Colonic mucosa (tissue), 4 donors: ENCODE measurements at regions not wholly inside any gene's neighbourhood (a gene's known extent, or its start where the extent isn't known, plus 50 kb on each side); places are given as distances from the start of the nearest gene placed in this dataset.

Experiments
- DNase-seq: peaks from one replicate; pipeline ENCODE4 v3.0.0-alpha.2; 2020
- H3K27ac ChIP-seq: fragments of 200-600 bp; one replicate; pipeline ENCODE4 v1.8.0; 2021
- H3K27me3 ChIP-seq: fragments of 200-600 bp; one replicate; pipeline ENCODE4 v1.8.0; 2021
- H3K36me3 ChIP-seq: fragments of 200-600 bp; one replicate; pipeline ENCODE4 v1.8.0; 2021
- H3K4me1 ChIP-seq: fragments of 200-600 bp; one replicate; pipeline ENCODE4 v1.8.0; 2021; ENCODE audit warnings: mild to moderate bottlenecking
- H3K4me3 ChIP-seq: fragments of 200-600 bp; one replicate; pipeline ENCODE4 v1.8.0; 2021
- H3K9ac ChIP-seq, 2 donors: one replicate each; pipeline ENCODE4 v1.7.0; 2013; ENCODE audit warnings: control low read depth in 2 of 2, low read depth in 2 of 2, low read length in 2 of 2
- H3K9me3 ChIP-seq: fragments of 200-600 bp; one replicate; pipeline ENCODE4 v1.8.0; 2021
- intact Hi-C: fragments of 100-400 bp; cut with DNase I; formaldehyde crosslinking; loops from one replicate; pipeline ENCODE4 v1.14.1; 2022
- TF ChIP-seq, protein P1 (sequence below): fragments of 200-600 bp; IDR thresholded peaks from one replicate; pipeline ENCODE4 v1.8.0; 2022; ENCODE audit warnings: antibody characterized with exemption, mild to moderate bottlenecking
- donor health status: healthy.
- donor health status: DM: no; HTN: no; CAD: no.
- donor health status: DM: no; HTN: no; CAD: no.

DNA sequence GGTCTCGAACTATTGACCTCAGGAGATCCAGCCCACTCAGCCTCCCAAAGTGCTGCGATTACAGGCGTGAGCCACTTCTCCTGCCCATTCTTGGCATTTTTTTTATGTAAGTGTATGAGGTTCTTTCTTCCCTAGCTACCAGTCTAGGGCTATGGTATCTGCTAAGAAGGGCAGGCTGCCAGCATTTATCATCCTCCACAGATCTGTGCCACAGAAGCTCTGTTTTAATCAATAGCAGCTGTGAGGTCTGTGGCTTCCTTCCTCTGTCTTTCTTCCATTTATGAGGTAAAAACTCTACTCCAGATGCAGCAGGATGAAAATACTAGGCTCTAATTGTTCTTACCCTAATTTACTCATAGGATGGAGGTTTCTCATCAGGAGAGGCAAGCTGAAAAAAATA is 1382.4 kb upstream of the ADGRB3 start:
- Histone ChIP-seq H3K9ac (no peak overlapping the region), H3K27me3 (no peaks in the 10 kb centered on the region), H3K4me1 (no peaks in the 10 kb centered on the region), H3K9me3 (no peaks in the 10 kb centered on the region), H3K36me3 (no peaks in the 10 kb centered on the region), H3K27ac (no peak overlapping the region), H3K4me3 (no peak overlapping the region)
- no peak for DNase-seq
- TF ChIP-seq, protein P1, sequence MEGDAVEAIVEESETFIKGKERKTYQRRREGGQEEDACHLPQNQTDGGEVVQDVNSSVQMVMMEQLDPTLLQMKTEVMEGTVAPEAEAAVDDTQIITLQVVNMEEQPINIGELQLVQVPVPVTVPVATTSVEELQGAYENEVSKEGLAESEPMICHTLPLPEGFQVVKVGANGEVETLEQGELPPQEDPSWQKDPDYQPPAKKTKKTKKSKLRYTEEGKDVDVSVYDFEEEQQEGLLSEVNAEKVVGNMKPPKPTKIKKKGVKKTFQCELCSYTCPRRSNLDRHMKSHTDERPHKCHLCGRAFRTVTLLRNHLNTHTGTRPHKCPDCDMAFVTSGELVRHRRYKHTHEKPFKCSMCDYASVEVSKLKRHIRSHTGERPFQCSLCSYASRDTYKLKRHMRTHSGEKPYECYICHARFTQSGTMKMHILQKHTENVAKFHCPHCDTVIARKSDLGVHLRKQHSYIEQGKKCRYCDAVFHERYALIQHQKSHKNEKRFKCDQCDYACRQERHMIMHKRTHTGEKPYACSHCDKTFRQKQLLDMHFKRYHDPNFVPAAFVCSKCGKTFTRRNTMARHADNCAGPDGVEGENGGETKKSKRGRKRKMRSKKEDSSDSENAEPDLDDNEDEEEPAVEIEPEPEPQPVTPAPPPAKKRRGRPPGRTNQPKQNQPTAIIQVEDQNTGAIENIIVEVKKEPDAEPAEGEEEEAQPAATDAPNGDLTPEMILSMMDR: no peak
- intact Hi-C loops: no loop called here

DNA sequence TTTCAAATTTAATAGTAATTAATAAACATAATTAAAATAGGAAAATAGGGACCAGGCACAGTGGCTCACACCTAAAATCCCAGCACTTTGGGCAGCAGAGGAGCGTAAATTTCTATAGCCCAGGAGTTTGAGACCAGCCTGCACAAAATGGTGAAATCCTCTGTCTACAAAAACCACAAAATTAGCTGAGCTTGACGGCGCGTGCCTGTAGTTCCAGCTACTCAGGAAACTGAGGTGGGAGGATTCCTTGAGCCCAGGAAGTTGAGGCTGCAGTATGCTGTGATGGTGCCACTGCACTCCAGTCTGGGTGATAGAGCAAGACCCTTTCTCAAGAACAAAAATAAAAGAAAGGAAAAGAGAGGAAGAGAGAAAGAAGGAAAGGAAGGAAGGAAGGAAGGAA is 1387.0 kb upstream of the ADGRB3 start:
- no peaks in the 10 kb centered on the region for H3K27me3 ChIP-seq
- H3K4me1 ChIP-seq: no peaks in the 10 kb centered on the region
- intact Hi-C loops: no loop called here
- TF ChIP-seq, protein P1: no peak
- no peak for DNase-seq
- no peak overlapping the region for H3K4me3 ChIP-seq
- H3K9me3 ChIP-seq: no peaks in the 10 kb centered on the region
- H3K9ac ChIP-seq: no peak overlapping the region
- H3K36me3 ChIP-seq: no peaks in the 10 kb centered on the region
- H3K27ac ChIP-seq: no peak overlapping the region

DNA sequence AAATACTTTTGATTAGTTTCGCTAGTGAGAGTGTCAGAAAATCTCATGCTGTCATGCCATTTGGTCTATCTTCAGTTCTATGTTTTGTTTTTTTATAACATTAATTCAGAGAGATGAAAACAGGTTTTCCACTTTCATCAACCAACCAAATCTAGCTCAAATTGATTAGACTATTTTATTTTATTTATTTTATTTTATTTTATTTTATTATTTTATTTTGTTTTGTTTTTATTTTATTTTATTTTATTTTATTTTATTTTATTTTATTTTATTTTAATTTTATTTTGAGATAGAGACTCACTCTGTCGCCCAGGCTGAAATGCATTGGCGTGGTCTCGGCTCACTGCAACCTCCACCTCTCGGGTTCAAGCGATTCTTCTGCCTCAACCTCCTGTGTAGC is 1391.0 kb upstream of the ADGRB3 start:
- TF ChIP-seq, protein P1: no peak
- H3K4me1 ChIP-seq: no peaks in the 10 kb centered on the region
- intact Hi-C loops: no loop called here

DNA sequence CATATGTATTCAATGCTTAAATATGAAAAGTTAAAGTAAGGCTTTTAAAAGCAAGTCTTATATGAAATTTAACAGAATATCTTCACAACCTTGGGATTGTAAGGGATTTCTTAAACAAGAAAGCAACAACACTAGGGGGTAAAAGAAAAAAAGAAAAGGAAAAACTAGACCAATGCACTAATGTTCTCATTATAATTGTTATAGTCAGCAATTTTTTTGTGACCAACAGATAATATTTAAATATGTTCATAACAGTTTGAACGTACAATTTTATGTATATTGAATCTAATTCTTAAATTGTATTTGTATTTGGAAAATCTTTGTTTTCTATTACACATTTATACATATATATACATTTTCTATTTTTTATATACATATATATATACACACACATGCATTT is 1397.8 kb upstream of the ADGRB3 start:
- H3K4me3 ChIP-seq: no peak overlapping the region
- H3K27ac ChIP-seq: no peak overlapping the region
- no peaks in the 10 kb centered on the region for H3K36me3 ChIP-seq
- H3K9ac ChIP-seq: no peak overlapping the region
- no peaks in the 10 kb centered on the region for H3K4me1 ChIP-seq
- no peak for DNase-seq
- H3K27me3 ChIP-seq: no peaks in the 10 kb centered on the region
- no peaks in the 10 kb centered on the region for H3K9me3 ChIP-seq
- intact Hi-C loops: no loop called here
- TF ChIP-seq, protein P1: no peak

More for the DNA sequence above, 1391.0 kb upstream of the ADGRB3 start:
- Histone ChIP-seq H3K27ac (no peak overlapping the region), H3K4me3 (no peak overlapping the region), H3K36me3 (no peaks in the 10 kb centered on the region), H3K27me3 (no peaks in the 10 kb centered on the region), H3K9me3 (no peaks in the 10 kb centered on the region), H3K9ac (no peak overlapping the region)
- DNase-seq: no peak

DNA sequence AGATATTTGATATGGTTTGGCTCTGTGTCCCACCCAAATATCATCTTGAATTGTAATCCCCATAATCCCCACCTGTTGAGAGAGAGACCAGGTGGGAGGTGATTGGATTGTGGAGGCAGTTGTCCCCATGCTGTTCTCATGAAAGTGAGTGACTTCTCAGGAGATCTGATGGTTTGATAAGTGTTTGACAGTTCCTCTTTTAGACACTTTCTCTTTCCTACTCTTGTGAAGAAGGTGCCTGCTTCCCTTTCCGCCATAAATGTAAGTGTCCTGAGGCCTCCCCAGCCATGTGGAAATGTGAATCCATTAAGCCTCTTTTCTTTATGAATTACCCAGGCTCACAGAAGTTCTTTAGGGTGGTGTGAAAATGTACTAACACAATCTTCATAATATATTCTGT is 1404.0 kb upstream of the ADGRB3 start:
- Histone ChIP-seq H3K27ac (no peak overlapping the region), H3K9me3 (no peaks in the 10 kb centered on the region), H3K27me3 (no peaks in the 10 kb centered on the region), H3K4me3 (no peak overlapping the region), H3K36me3 (no peaks in the 10 kb centered on the region), H3K4me1 (no peaks in the 10 kb centered on the region), H3K9ac (no peak overlapping the region)
- TF ChIP-seq, protein P1: no peak
- intact Hi-C loops: no loop called here
- no peak for DNase-seq

DNA sequence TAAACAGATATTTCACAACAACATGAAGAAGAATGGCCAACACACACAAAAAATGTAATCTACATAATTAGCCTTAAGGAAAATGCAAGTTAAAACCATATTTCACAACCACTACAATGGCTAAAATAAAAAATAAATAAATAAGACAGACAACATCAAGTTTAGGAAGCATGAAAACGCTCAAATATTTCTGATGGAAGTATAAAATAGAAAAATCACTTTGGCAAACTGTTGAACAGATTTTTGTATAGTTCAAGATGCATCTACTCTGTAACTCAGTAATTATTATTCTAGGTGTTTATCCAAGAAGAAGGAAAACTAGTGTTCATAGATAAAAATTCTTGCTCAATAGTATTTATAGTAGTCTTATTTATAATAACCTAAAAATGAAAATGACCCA is 1410.1 kb upstream of the ADGRB3 start:
- no peak for DNase-seq
- Histone ChIP-seq H3K4me1 (no peaks in the 10 kb centered on the region), H3K36me3 (no peaks in the 10 kb centered on the region), H3K9me3 (no peaks in the 10 kb centered on the region), H3K27ac (no peak overlapping the region), H3K9ac (no peak overlapping the region), H3K27me3 (no peaks in the 10 kb centered on the region), H3K4me3 (no peak overlapping the region)
- TF ChIP-seq, protein P1: no peak
- intact Hi-C loops: no loop called here
